Esophagus muscularis mucosa (tissue), 4 donors: ENCODE measurements at regions not wholly inside any gene's neighbourhood (a gene's known extent, or its start where the extent isn't known, plus 50 kb on each side); places are given as distances from the start of the nearest gene placed in this dataset.

Experiments used
- DNase-seq: peaks from one replicate; pipeline ENCODE4 v3.0.0-alpha.2; 2017; ENCODE audit errors: extremely low spot score
- H3K27ac ChIP-seq, 4 donors: fragments of 200-600 bp; sonication (generic); replicated peaks in 1 of 4; 1 replicate in 3 of 4; 2 replicates in 1 of 4; pipeline ENCODE4 v1.5.1; 2016 to 2019; ENCODE audit warnings: mild to moderate bottlenecking in 1 of 4
- H3K27me3 ChIP-seq, 4 donors: fragments of 200-600 bp; sonication (generic); one replicate each; pipeline versions ENCODE4 v1.5.1 to v1.6.0; 2016 to 2019
- H3K36me3 ChIP-seq, 4 donors: fragments of 200-600 bp; sonication (generic); one replicate each; pipeline ENCODE4 v1.5.1; 2016 to 2019
- H3K4me1 ChIP-seq, 4 donors: fragments of 200-600 bp; sonication (generic); one replicate each; pipeline ENCODE4 v1.5.1; 2016 to 2019
- H3K4me3 ChIP-seq, 4 donors: fragments of 200-600 bp; sonication (generic); 1 replicate in 2 of 4; 2 replicates in 2 of 4; pipeline ENCODE4 v1.5.1; 2016 to 2019; ENCODE audit warnings: mild to moderate bottlenecking in 4 of 4, moderate library complexity in 1 of 4
- H3K9me3 ChIP-seq, 4 donors: fragments of 200-600 bp; sonication (generic); 1 replicate in 3 of 4; 2 replicates in 1 of 4; pipeline ENCODE4 v1.5.1; 2016 to 2019
- CTCF ChIP-seq, 3 experiments: fragments of 200-600 bp in 2 of 3; fragments of 450-650 bp in 1 of 3; sonication (generic) in 2 of 3; IDR thresholded peaks; one replicate each; pipeline ENCODE4 v1.5.1; 2017 to 2019; ENCODE audit warnings: antibody characterized with exemption in 3 of 3, mild to moderate bottlenecking in 2 of 3, moderate library complexity in 1 of 3
- EP300 ChIP-seq: sonication (generic); formaldehyde crosslinking; IDR thresholded peaks from one replicate; pipeline ENCODE4 v1.6.1; 2017; ENCODE audit warnings: antibody characterized with exemption
- POLR2A ChIP-seq: fragments of 450-650 bp; IDR thresholded peaks from one replicate; pipeline ENCODE4 v1.6.1; 2017; ENCODE audit warnings: antibody characterized with exemption, moderate library complexity, mild to moderate bottlenecking, low read depth
- POLR2AphosphoS5 ChIP-seq, 2 donors: sonication (generic); formaldehyde crosslinking; IDR thresholded peaks; one replicate each; pipeline ENCODE4 v1.6.1; 2017; ENCODE audit warnings: antibody characterized with exemption in 2 of 2
- WGBS: methylation state at CpG from one replicate; pipeline ENCODE4 v1.1.5; 2018; 5-methylcytosine and 5-hydroxymethylcytosine counted together
- intact Hi-C: fragments of 100-400 bp; cut with DNase I; formaldehyde crosslinking; loops from one replicate; pipeline ENCODE4 v1.15.1; 2023

GRCh38 chr16:85279825-85280545 is 167.7 kb upstream of the CIBAR2 start:
- Histone ChIP-seq H3K36me3 (no peaks in the 10 kb centered on the region), H3K4me3 (no peak overlapping the region), H3K4me1 (peaks cover 0 to 9% (median 1%) of the 10 kb centered on the region in 4 donors), H3K9me3 (no peaks in the 10 kb centered on the region), H3K27ac (no peak overlapping the region), H3K27me3 (no peaks in the 10 kb centered on the region)
- WGBS, result 95% methylated on average over 21 of the region's 21 CpGs
- no peak for TF ChIP-seq POLR2AphosphoS5 (IDR thresholded peaks at IDR 0.05)
- TF ChIP-seq POLR2A, result no peak
- no peak for TF ChIP-seq EP300
- TF ChIP-seq CTCF (IDR thresholded peaks at IDR 0.05), result no peak
- DNase-seq, result no peak
- intact Hi-C loops, result loop anchor here (10.0 kb wide), 1 partner anchor 435 kb away; no protein-coding TSS in a partner anchor

GRCh38 chr16:85281181-85281580 is 168.9 kb upstream of the CIBAR2 start:
- H3K36me3 ChIP-seq, result no peaks in the 10 kb centered on the region

GRCh38 chr16:85282842-85283241 is 170.6 kb upstream of the CIBAR2 start:
- Histone ChIP-seq H3K9me3 (no peaks in the 10 kb centered on the region), H3K4me3 (no peak overlapping the region), H3K36me3 (no peaks in the 10 kb centered on the region), H3K4me1 (peaks cover 19 to 22% (median 21%) of the 10 kb centered on the region in 4 donors), H3K27ac (no peak overlapping the region), H3K27me3 (no peaks in the 10 kb centered on the region)
- DNase-seq, result no peak
- intact Hi-C loops, result no loop called here
- WGBS, result 87% methylated on average over 3 of the region's 8 CpGs
- TF ChIP-seq EP300 (no peak), CTCF (IDR thresholded peaks at IDR 0.05) (no peak), POLR2AphosphoS5 (IDR thresholded peaks at IDR 0.05) (no peak), POLR2A (no peak)

More at GRCh38 chr16:85281181-85281580, 168.9 kb upstream of the CIBAR2 start:
- no peak overlapping the region for H3K4me3 ChIP-seq
- H3K27me3 ChIP-seq, result no peaks in the 10 kb centered on the region
- no peaks in the 10 kb centered on the region for H3K9me3 ChIP-seq
- no peak for DNase-seq
- no peak for TF ChIP-seq POLR2A
- TF ChIP-seq CTCF (IDR thresholded peaks at IDR 0.05), result no peak
- no peak for TF ChIP-seq EP300
- TF ChIP-seq POLR2AphosphoS5 (IDR thresholded peaks at IDR 0.05), result no peak
- 92% methylated on average over 9 of the region's 9 CpGs for WGBS
- intact Hi-C loops, result no loop called here
- no peak overlapping the region for H3K27ac ChIP-seq
- peaks cover 7 to 10% (median 8%) of the 10 kb centered on the region in 4 donors for H3K4me1 ChIP-seq

- no peak overlapping the region for H3K27ac ChIP-seq
- intact Hi-C loops, result no loop called here
- DNase-seq, result no peak
- peaks cover 19 to 23% (median 21%) of the 10 kb centered on the region in 4 donors for H3K4me1 ChIP-seq
- no peaks in the 10 kb centered on the region for H3K36me3 ChIP-seq
- H3K4me3 ChIP-seq, result no peak overlapping the region
- TF ChIP-seq CTCF (IDR thresholded peaks at IDR 0.05), result no peak
- 90% methylated on average over 11 of the region's 22 CpGs for WGBS
- no peaks in the 10 kb centered on the region for H3K9me3 ChIP-seq
- H3K27me3 ChIP-seq, result no peaks in the 10 kb centered on the region
Observed at GRCh38 chr16:85283305-85284050, 171.2 kb upstream of the CIBAR2 start.
